ENCODE measurements at regions not wholly inside any gene's neighbourhood (a gene's known extent, or its start where the extent isn't known, plus 50 kb on each side); places are given as distances from the start of the nearest gene placed in this dataset.

DNA sequence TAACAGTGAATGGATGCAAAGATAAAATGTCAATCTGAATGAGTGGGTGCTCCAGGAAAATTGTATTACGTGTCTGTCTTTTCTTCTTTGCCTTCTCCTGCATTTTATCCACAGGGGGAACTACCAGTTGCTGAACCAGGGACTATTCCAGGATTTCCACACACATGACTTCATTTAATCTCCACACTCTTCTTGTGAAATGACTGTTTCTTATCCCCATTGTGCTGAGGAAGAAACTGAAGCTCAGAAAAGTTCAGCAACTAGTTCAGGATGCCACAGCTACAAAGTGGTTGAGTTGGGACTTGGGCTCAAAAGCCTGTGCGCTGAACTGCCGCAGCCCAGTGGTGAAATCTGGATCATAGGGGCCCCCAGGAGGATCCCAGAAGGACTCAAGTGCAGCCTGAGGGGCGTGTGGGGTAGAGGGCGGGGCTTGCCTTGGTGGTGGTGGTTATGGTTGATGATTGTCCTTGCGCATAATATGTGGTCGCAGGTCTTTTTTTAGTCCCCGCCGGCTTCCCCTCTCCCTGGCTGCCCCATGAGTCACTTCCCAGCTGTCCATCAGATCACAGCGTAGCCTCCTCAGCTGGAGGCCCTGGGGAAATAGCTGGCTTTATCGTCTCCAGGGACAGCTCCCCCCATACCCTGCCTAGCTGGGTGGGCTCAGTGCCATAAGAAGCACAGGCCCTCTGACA, 235.2 kb upstream of the CRY1 start:
- Histone ChIP-seq H3K9me3 (no peaks in the 10 kb centered on the region), H3K27ac (no peak overlapping the region), H3K36me3 (no peaks in the 10 kb centered on the region), H3K4me3 (no peak overlapping the region), H3K4me1 (no peaks in the 10 kb centered on the region), H3K27me3 (no peaks in the 10 kb centered on the region)
- no peak for DNase-seq
- TF ChIP-seq POLR2A (IDR thresholded peaks at IDR 0.05): no peak
- TF ChIP-seq, protein P1, sequence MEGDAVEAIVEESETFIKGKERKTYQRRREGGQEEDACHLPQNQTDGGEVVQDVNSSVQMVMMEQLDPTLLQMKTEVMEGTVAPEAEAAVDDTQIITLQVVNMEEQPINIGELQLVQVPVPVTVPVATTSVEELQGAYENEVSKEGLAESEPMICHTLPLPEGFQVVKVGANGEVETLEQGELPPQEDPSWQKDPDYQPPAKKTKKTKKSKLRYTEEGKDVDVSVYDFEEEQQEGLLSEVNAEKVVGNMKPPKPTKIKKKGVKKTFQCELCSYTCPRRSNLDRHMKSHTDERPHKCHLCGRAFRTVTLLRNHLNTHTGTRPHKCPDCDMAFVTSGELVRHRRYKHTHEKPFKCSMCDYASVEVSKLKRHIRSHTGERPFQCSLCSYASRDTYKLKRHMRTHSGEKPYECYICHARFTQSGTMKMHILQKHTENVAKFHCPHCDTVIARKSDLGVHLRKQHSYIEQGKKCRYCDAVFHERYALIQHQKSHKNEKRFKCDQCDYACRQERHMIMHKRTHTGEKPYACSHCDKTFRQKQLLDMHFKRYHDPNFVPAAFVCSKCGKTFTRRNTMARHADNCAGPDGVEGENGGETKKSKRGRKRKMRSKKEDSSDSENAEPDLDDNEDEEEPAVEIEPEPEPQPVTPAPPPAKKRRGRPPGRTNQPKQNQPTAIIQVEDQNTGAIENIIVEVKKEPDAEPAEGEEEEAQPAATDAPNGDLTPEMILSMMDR (IDR thresholded peaks at IDR 0.05): no peak

DNA sequence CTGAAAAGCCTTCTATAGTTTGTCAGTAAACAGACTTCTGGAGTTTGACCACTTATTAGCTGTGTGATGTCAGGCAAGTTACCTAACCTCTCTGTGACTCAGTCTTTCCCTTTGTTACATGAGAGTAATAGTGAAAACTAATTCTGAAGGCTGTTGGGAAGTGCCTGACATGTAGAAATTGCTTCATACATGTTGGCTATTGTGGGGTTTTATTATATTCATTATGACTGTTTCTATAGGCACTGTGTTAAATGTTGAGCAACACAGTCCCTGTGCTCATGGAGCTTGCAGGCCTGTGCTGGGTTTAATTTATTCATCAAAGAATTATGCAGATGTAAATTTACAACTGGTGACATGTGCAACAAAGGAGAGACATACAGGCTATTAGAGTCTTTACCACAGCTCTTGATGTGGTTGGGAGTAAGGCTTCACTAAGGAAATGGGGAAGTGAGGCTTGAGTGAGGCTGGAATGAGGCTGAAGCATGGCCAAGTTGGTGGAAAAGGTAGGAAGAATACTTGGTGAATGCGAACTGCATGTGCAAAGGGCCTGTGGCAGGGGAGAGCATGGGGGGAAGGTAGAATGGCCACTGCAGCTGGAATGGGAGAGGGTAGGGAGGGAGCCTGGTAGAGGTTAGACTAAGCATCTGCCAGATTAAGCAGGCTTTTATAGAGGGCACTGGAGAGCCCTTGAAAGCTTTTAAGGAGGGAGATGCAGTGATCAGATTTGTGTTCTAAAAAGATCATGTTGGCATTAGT, 236.4 kb upstream of the CRY1 start:
- no peak for TF ChIP-seq POLR2A (IDR thresholded peaks at IDR 0.05)
- TF ChIP-seq, protein P1 (IDR thresholded peaks at IDR 0.05): no peak
- H3K9me3 ChIP-seq: no peaks in the 10 kb centered on the region
- H3K27ac ChIP-seq: no peak overlapping the region
- H3K4me1 ChIP-seq: no peaks in the 10 kb centered on the region
- H3K4me3 ChIP-seq: no peak overlapping the region
- H3K36me3 ChIP-seq: no peaks in the 10 kb centered on the region
- DNase-seq: no peak
- H3K27me3 ChIP-seq: no peaks in the 10 kb centered on the region

DNA sequence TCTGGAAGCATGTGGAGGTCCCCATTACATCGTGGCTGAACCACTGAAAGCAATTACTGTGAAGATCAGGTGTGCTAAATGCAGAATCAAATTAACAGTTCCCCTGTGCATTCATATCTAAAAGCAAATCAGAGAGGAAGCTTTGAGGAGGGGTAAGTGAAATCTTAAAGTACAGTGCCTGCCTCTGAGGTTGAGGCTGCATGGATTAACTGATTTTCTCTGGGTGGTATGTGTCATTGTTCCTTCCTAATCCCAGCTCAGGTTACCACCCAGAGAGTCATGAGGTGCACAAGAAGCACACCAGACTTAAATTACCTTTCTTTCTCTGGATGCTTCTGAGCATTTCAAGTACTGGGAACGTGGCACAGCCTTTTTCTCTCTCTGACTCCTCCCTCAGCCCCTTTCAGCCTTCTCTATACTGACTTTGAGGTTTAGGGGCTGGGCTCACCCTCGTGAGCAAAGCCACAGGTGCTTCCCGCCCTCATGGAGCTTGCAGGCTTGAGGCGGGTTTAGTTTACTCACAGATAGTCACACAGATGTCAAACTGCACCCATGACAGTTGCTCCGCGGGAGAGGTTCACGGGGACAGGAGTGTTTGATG, 237.6 kb upstream of the CRY1 start:
- no peak overlapping the region for H3K4me3 ChIP-seq
- no peaks in the 10 kb centered on the region for H3K4me1 ChIP-seq
- H3K36me3 ChIP-seq: no peaks in the 10 kb centered on the region
- H3K27me3 ChIP-seq: no peaks in the 10 kb centered on the region
- no peak overlapping the region for H3K27ac ChIP-seq
- TF ChIP-seq POLR2A (IDR thresholded peaks at IDR 0.05): no peak
- TF ChIP-seq, protein P1 (IDR thresholded peaks at IDR 0.05): no peak
- H3K9me3 ChIP-seq: no peaks in the 10 kb centered on the region
- no peak for DNase-seq

DNA sequence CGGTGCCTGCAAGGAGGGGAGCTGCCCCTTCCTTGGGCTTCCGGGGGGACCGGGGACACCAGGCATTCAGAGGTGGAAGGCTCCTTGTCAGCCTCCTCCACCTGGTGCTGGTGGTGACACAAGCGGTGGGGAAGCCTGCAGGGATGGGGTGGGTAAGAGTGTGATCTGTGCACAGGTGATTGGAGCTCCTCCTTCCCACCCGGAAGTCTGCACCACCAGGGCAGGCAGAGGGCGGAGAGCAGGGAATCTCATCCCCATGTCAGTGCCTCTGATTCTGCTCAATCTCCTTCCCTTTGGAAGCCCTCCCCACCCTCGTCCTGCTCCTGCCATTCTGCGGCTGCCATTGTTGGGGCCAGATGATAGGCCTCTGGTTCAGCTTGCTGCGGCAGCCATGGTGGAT, 238.1 kb upstream of the CRY1 start:
- TF ChIP-seq, protein P1 (IDR thresholded peaks at IDR 0.05): no peak
- TF ChIP-seq POLR2A (IDR thresholded peaks at IDR 0.05): no peak
- Histone ChIP-seq H3K4me1 (no peaks in the 10 kb centered on the region), H3K27ac (no peak overlapping the region), H3K4me3 (no peak overlapping the region), H3K9me3 (no peaks in the 10 kb centered on the region), H3K36me3 (no peaks in the 10 kb centered on the region), H3K27me3 (no peaks in the 10 kb centered on the region)
- no peak for DNase-seq

DNA sequence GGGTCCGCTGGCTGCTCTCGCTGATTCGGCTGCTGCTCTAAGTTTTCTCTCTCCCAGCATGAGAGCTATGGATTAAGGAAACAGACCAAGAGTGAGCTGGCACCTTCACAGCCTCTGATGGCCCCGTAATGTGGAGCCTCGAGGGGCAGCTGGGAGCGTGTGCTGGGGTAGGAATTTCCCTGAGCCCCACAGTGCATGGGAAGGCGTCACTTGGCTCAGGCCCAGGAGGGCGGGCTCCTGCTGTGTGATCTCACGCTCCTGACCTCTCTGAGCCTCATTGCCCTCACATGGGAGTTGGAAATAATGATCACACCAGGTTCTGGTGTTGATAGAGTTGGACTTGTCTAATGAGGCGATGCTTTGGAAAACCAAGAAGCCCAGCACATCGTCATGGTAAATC, 238.6 kb upstream of the CRY1 start:
- Histone ChIP-seq H3K4me1 (no peaks in the 10 kb centered on the region), H3K36me3 (no peaks in the 10 kb centered on the region), H3K27ac (no peak overlapping the region), H3K27me3 (no peaks in the 10 kb centered on the region), H3K4me3 (no peak overlapping the region), H3K9me3 (no peaks in the 10 kb centered on the region)
- TF ChIP-seq, protein P1 (IDR thresholded peaks at IDR 0.05): no peak
- TF ChIP-seq POLR2A (IDR thresholded peaks at IDR 0.05): no peak
- DNase-seq: no peak

Data from Peyer's patch (tissue), 4 donors.